BJ (cell line): ENCODE measurements at regions not wholly inside any gene's neighbourhood (a gene's known extent, or its start where the extent isn't known, plus 50 kb on each side); places are given as distances from the start of the nearest gene placed in this dataset.

Source experiments
- CTCF ChIA-PET: fragments of 350-600 bp; formaldehyde crosslinking; extraction: SDS; loops from one replicate; lab custom pipeline; 2021; ENCODE audit warnings: antibody characterized with exemption, inconsistent platforms; lab: Yijun Ruan, JAX
- POLR2A ChIA-PET: fragments of 300-600 bp; sonication (Branson Sonifier 250); formaldehyde crosslinking; extraction: SDS; loops from one replicate; lab custom pipeline; 2021; ENCODE audit warnings: antibody characterized with exemption; lab: Charles Lee
- DNase-seq: peaks from one replicate; pipeline ENCODE4 v3.0.0-alpha.2; 2011; ENCODE audit warnings: low read depth
- H3K27me3 ChIP-seq: 2 replicates; pipeline ENCODE4 v1.6.0; 2011; ENCODE audit warnings: low read length; ENCODE audit not compliant: control insufficient read depth, insufficient read depth
- H3K36me3 ChIP-seq: 2 replicates; pipeline ENCODE4 v1.5.1; 2011; ENCODE audit warnings: low read length; ENCODE audit not compliant: control insufficient read depth, insufficient read depth
- H3K4me3 ChIP-seq: 2 replicates; pipeline ENCODE4 v1.5.1; 2011; ENCODE audit warnings: low read depth, mild to moderate bottlenecking, control low read depth, low read length
- CTCF ChIP-seq: IDR thresholded peaks from 2 replicates; pipeline ENCODE4 v1.5.1; 2011; ENCODE audit warnings: low read depth, mild to moderate bottlenecking, control low read depth, inconsistent platforms, low read length, moderate library complexity; ENCODE audit not compliant: insufficient read depth

- no peak for TF ChIP-seq CTCF
- no peaks in the 10 kb centered on the region for H3K36me3 ChIP-seq
- no peak overlapping the region for H3K4me3 ChIP-seq
- CTCF ChIA-PET, result no interaction called here
- no peak for DNase-seq
- POLR2A ChIA-PET, result no interaction called here
- no peaks in the 10 kb centered on the region for H3K27me3 ChIP-seq
Measured at GRCh38 chr18:44536619-44537018, 144.1 kb upstream of the SETBP1 start.

GRCh38 chr18:44537526-44537925 lies 143.2 kb upstream of the SETBP1 start:
- DNase-seq, result peak; percentile 74
- H3K4me3 ChIP-seq, result no peak overlapping the region
- no peak for TF ChIP-seq CTCF
- H3K27me3 ChIP-seq, result no peaks in the 10 kb centered on the region
- POLR2A ChIA-PET, result no interaction called here
- CTCF ChIA-PET, result no interaction called here
- H3K36me3 ChIP-seq, result no peaks in the 10 kb centered on the region

- ChIA-PET POLR2A (no interaction called here), CTCF (interaction anchor here (0.9 kb wide), 1 partner anchor 17 kb away, joined by 3 read pairs; no protein-coding TSS in a partner anchor)
- TF ChIP-seq CTCF, result no peak
- H3K4me3 ChIP-seq, result no peak overlapping the region
- H3K27me3 ChIP-seq, result no peaks in the 10 kb centered on the region
- DNase-seq, result no peak
- no peaks in the 10 kb centered on the region for H3K36me3 ChIP-seq
Measured at GRCh38 chr18:44539926-44540325, 140.8 kb upstream of the SETBP1 start.

- ChIA-PET POLR2A (no interaction called here), CTCF (no interaction called here)
- Histone ChIP-seq H3K27me3 (no peaks in the 10 kb centered on the region), H3K36me3 (no peaks in the 10 kb centered on the region), H3K4me3 (no peak overlapping the region)
- no peak for TF ChIP-seq CTCF
- DNase-seq, result no peak
Measured at GRCh38 chr18:44541159-44541558, 139.5 kb upstream of the SETBP1 start.

GRCh38 chr18:44541781-44542180 lies 138.9 kb upstream of the SETBP1 start:
- no peak for DNase-seq
- TF ChIP-seq CTCF, result no peak
- ChIA-PET POLR2A (no interaction called here), CTCF (no interaction called here)
- no peaks in the 10 kb centered on the region for H3K36me3 ChIP-seq
- H3K27me3 ChIP-seq, result no peaks in the 10 kb centered on the region
- H3K4me3 ChIP-seq, result no peak overlapping the region
